Renal pelvis (tissue), 1 donor: ENCODE measurements at regions not wholly inside any gene's neighbourhood (a gene's known extent, or its start where the extent isn't known, plus 50 kb on each side); places are given as distances from the start of the nearest gene placed in this dataset.

Source experiments
- DNase-seq: peaks from one replicate; pipeline ENCODE4 v3.0.0-alpha.2; 2013

- peak; percentile 5 for DNase-seq
Observed at GRCh38 chr21:16013570-16013969, 283.8 kb downstream of the USP25 start.

GRCh38 chr21:16020878-16021277 is 291.1 kb downstream of the USP25 start:
- DNase-seq: no peak

- DNase-seq: no peak
Observed at GRCh38 chr21:16022116-16022515, 292.3 kb downstream of the USP25 start.

GRCh38 chr21:16022921-16023320 is 293.1 kb downstream of the USP25 start:
- DNase-seq: no peak

GRCh38 chr21:16028142-16028541 is 298.4 kb downstream of the USP25 start:
- no peak for DNase-seq

- no peak for DNase-seq
Observed at GRCh38 chr21:16028941-16029464, 299.2 kb downstream of the USP25 start.

GRCh38 chr21:16033193-16033592 is 303.4 kb downstream of the USP25 start:
- DNase-seq: no peak

- DNase-seq: no peak
Observed at GRCh38 chr21:16034446-16035190, 304.8 kb downstream of the USP25 start.

- no peak for DNase-seq
Observed at GRCh38 chr21:16037421-16037955, 307.7 kb downstream of the USP25 start.

GRCh38 chr21:16040601-16041000 is 310.8 kb downstream of the USP25 start:
- no peak for DNase-seq

- DNase-seq: no peak
Observed at GRCh38 chr21:16044676-16045075, 314.9 kb downstream of the USP25 start.

- DNase-seq: no peak
Observed at GRCh38 chr21:16046656-16047330, 317.0 kb downstream of the USP25 start.

- peak; percentile 43 for DNase-seq
Observed at GRCh38 chr21:16047904-16048303, 318.1 kb downstream of the USP25 start.

- DNase-seq: no peak
Observed at GRCh38 chr21:16055014-16055413, 325.2 kb downstream of the USP25 start.

GRCh38 chr21:16058896-16059295 is 329.1 kb downstream of the USP25 start:
- DNase-seq: no peak

- no peak for DNase-seq
Observed at GRCh38 chr21:16059981-16060380, 330.2 kb downstream of the USP25 start.

- DNase-seq: no peak
Observed at GRCh38 chr21:16061194-16061593, 331.4 kb downstream of the USP25 start.

GRCh38 chr21:16069178-16070112 is 339.7 kb downstream of the USP25 start:
- DNase-seq: no peak

GRCh38 chr21:16070207-16070651 is 340.4 kb downstream of the USP25 start:
- DNase-seq: no peak

GRCh38 chr21:16071092-16071491 is 341.3 kb downstream of the USP25 start:
- DNase-seq: no peak

- DNase-seq: no peak
Observed at GRCh38 chr21:16071761-16072160, 342.0 kb downstream of the USP25 start.

- no peak for DNase-seq
Observed at GRCh38 chr21:16072221-16072620, 342.4 kb downstream of the USP25 start.
